Memory B cell (primary cell): ENCODE measurements at regions not wholly inside any gene's neighbourhood (a gene's known extent, or its start where the extent isn't known, plus 50 kb on each side); places are given as distances from the start of the nearest gene placed in this dataset.

Experiments used
- ATAC-seq: fragments of 150-1000 bp; cut with Tn5 transposase; 2 replicates; pipeline ENCODE4 v1.10.0; 2021; ENCODE audit warnings: low read depth, mild to moderate bottlenecking, moderate library complexity
- DNase-seq, 2 donors: peaks; one replicate each; pipeline ENCODE4 v3.0.0; 2022; ENCODE audit warnings: low spot score in 2 of 2
- H3K27ac Mint-ChIP-seq: one replicate; pipeline ENCODE4 v1.8.0; 2022; ENCODE audit warnings: mild to moderate bottlenecking, moderate library complexity, mixed read lengths
- H3K27me3 Mint-ChIP-seq: one replicate; pipeline ENCODE4 v1.8.0; 2022; ENCODE audit warnings: mixed read lengths
- H3K36me3 Mint-ChIP-seq: one replicate; pipeline ENCODE4 v1.8.0; 2022; ENCODE audit warnings: mild to moderate bottlenecking, mixed read lengths
- H3K4me1 Mint-ChIP-seq: one replicate; pipeline ENCODE4 v1.8.0; 2022; ENCODE audit warnings: mixed read lengths
- H3K4me3 Mint-ChIP-seq: one replicate; pipeline ENCODE4 v1.8.0; 2022; ENCODE audit warnings: mild to moderate bottlenecking, moderate library complexity, mixed read lengths
- H3K9me3 Mint-ChIP-seq: one replicate; pipeline ENCODE4 v1.8.0; 2022; ENCODE audit warnings: mixed read lengths

DNA sequence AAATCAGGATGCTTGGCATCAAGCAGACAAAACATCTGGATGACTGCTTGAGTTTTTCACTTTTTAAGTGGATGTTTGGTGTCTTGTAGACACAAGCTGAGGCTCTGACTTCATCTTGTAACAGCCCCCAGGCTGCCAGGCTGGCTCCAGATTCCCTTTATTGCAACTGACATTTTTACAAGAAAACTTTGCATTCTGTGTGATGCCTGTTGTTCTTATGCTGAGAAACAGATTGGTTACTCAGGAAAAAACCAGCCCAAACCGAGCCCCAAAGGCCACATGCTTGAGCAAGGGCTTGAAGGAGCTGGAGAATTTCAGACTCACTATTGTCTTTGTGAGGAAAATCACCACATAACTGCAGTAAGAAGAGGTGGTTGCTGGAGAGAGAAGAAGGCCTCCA, 98.4 kb upstream of the PREP start:
- ATAC-seq (no peak), DNase-seq (no peak)
- Mint-ChIP-seq H3K4me3 (no peak overlapping the region), H3K4me1 (no peaks in the 10 kb centered on the region), H3K36me3 (no peaks in the 10 kb centered on the region), H3K27ac (no peak overlapping the region), H3K27me3 (no peaks in the 10 kb centered on the region), H3K9me3 (no peaks in the 10 kb centered on the region)

GRCh38 chr6:105500693-105501092, 97.8 kb upstream of the PREP start:
- ATAC-seq (no peak), DNase-seq (no peak)
- Mint-ChIP-seq H3K27me3 (no peaks in the 10 kb centered on the region), H3K4me1 (no peaks in the 10 kb centered on the region), H3K27ac (no peak overlapping the region), H3K9me3 (no peaks in the 10 kb centered on the region), H3K36me3 (no peaks in the 10 kb centered on the region), H3K4me3 (no peak overlapping the region)

DNA sequence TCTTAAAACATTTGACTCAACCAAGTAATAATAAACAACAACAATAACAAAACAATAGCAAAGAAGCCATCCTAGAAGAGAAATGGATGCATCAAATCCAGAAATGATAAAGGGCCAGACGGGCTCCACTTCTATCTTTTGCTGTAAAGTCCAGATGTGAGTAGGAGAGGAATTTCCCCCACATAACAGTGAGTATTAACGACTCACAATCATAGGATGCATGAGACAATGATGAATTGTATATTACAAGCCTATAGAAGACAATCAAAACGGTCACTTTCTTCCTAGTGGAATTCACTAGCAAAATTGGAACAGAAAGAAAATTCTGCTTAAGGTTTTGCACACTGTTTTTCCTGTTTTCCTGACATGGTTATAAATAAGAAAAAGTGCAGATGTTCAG, 97.0 kb upstream of the PREP start:
- DNase-seq (no peak), ATAC-seq (no peak)
- H3K27ac Mint-ChIP-seq, result no peak overlapping the region
- no peaks in the 10 kb centered on the region for H3K9me3 Mint-ChIP-seq
- no peaks in the 10 kb centered on the region for H3K4me1 Mint-ChIP-seq
- H3K27me3 Mint-ChIP-seq, result no peaks in the 10 kb centered on the region
- no peaks in the 10 kb centered on the region for H3K36me3 Mint-ChIP-seq
- H3K4me3 Mint-ChIP-seq, result no peak overlapping the region

DNA sequence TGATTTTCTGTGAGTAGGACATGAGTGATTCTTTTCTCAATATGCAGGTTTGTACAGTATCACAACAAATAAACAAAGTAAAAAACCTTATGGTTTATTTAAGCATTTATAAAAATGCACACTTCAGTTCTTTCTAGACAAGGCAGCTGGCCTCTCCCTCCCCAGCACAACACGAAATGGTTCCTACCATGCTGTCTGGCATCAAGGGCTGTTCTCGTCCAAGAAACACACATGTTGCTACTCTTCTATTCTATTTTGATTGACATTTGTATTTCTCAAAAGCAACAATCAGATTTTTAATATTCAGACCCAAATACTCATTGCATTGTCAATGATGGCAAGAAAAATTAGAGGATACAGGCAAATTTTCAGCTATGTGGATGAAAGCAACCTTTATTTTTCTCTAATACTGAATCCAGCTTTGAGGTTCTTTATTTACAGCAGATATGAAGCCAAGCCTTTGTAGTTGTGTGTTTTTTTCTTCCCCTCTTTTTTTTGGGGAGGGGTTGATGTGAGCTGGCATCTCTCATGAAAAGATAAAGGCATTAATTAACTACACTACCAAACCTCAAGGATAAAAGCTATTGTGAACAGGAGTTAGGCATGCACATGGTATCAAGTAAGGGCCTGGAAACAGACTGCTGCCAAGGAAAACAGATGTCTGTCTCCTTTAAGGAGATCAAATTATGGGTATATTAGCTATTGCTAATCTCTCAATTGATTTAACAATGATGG, 96.4 kb upstream of the PREP start:
- no peak for DNase-seq
- no peak overlapping the region for H3K4me3 Mint-ChIP-seq
- H3K27ac Mint-ChIP-seq, result no peak overlapping the region
- no peaks in the 10 kb centered on the region for H3K4me1 Mint-ChIP-seq
- H3K36me3 Mint-ChIP-seq, result no peaks in the 10 kb centered on the region
- no peaks in the 10 kb centered on the region for H3K9me3 Mint-ChIP-seq
- H3K27me3 Mint-ChIP-seq, result no peaks in the 10 kb centered on the region
- ATAC-seq, result no peak

DNA sequence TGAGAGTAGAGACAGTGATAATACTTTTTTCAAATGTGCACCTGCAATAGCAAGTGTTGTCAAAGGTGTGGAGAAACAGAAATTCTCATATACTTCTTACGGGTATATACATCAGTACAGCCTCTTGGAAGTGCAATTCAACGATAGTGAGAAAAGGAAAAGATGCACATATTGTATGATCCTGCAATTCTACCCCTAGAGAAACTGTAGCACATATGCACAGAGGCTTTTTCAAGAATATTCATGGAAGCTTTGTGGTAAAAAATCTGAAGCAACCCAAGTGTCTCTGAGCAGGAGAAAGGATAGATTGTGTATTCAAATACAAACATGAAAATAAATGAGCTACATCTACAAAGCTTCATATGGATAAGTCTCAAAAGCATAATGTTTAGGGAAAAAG, 94.7 kb upstream of the PREP start:
- H3K27me3 Mint-ChIP-seq, result no peaks in the 10 kb centered on the region
- no peaks in the 10 kb centered on the region for H3K36me3 Mint-ChIP-seq
- no peaks in the 10 kb centered on the region for H3K4me1 Mint-ChIP-seq
- no peak overlapping the region for H3K27ac Mint-ChIP-seq
- no peak overlapping the region for H3K4me3 Mint-ChIP-seq
- no peaks in the 10 kb centered on the region for H3K9me3 Mint-ChIP-seq
- ATAC-seq (no peak), DNase-seq (no peak)

- no peaks in the 10 kb centered on the region for H3K27me3 Mint-ChIP-seq
- no peak for ATAC-seq
- no peaks in the 10 kb centered on the region for H3K9me3 Mint-ChIP-seq
- H3K36me3 Mint-ChIP-seq, result no peaks in the 10 kb centered on the region
- no peak overlapping the region for H3K27ac Mint-ChIP-seq
- DNase-seq, result no peak
- H3K4me1 Mint-ChIP-seq, result no peaks in the 10 kb centered on the region
- H3K4me3 Mint-ChIP-seq, result no peak overlapping the region
These were observed 92.6 kb upstream of the PREP start for GRCh38 chr6:105495515-105495914.

- Mint-ChIP-seq H3K36me3 (no peaks in the 10 kb centered on the region), H3K9me3 (no peaks in the 10 kb centered on the region), H3K27ac (no peak overlapping the region), H3K4me3 (no peak overlapping the region), H3K4me1 (no peaks in the 10 kb centered on the region), H3K27me3 (no peaks in the 10 kb centered on the region)
- no peak for DNase-seq
- no peak for ATAC-seq
These were observed 91.8 kb upstream of the PREP start for GRCh38 chr6:105494688-105495087.

- no peaks in the 10 kb centered on the region for H3K4me1 Mint-ChIP-seq
- ATAC-seq, result no peak
- H3K27ac Mint-ChIP-seq, result no peak overlapping the region
- no peak overlapping the region for H3K4me3 Mint-ChIP-seq
- DNase-seq, result no peak
- H3K27me3 Mint-ChIP-seq, result no peaks in the 10 kb centered on the region
- H3K9me3 Mint-ChIP-seq, result no peaks in the 10 kb centered on the region
- H3K36me3 Mint-ChIP-seq, result no peaks in the 10 kb centered on the region
These were observed 90.9 kb upstream of the PREP start for GRCh38 chr6:105493736-105494135.

GRCh38 chr6:105492706-105493673, 90.1 kb upstream of the PREP start:
- H3K4me1 Mint-ChIP-seq, result no peaks in the 10 kb centered on the region
- H3K27ac Mint-ChIP-seq, result no peak overlapping the region
- no peaks in the 10 kb centered on the region for H3K27me3 Mint-ChIP-seq
- ATAC-seq (no peak), DNase-seq (no peak)
- no peaks in the 10 kb centered on the region for H3K9me3 Mint-ChIP-seq
- H3K36me3 Mint-ChIP-seq, result no peaks in the 10 kb centered on the region
- no peak overlapping the region for H3K4me3 Mint-ChIP-seq

- no peak overlapping the region for H3K4me3 Mint-ChIP-seq
- no peaks in the 10 kb centered on the region for H3K36me3 Mint-ChIP-seq
- peaks cover 10% of the 10 kb centered on the region for H3K4me1 Mint-ChIP-seq
- DNase-seq, result no peak
- no peak for ATAC-seq
- peaks cover 3% of the 10 kb centered on the region for H3K27me3 Mint-ChIP-seq
- no peaks in the 10 kb centered on the region for H3K9me3 Mint-ChIP-seq
- H3K27ac Mint-ChIP-seq, result no peak overlapping the region
These were observed 86.3 kb upstream of the PREP start for GRCh38 chr6:105489216-105489530.

DNA sequence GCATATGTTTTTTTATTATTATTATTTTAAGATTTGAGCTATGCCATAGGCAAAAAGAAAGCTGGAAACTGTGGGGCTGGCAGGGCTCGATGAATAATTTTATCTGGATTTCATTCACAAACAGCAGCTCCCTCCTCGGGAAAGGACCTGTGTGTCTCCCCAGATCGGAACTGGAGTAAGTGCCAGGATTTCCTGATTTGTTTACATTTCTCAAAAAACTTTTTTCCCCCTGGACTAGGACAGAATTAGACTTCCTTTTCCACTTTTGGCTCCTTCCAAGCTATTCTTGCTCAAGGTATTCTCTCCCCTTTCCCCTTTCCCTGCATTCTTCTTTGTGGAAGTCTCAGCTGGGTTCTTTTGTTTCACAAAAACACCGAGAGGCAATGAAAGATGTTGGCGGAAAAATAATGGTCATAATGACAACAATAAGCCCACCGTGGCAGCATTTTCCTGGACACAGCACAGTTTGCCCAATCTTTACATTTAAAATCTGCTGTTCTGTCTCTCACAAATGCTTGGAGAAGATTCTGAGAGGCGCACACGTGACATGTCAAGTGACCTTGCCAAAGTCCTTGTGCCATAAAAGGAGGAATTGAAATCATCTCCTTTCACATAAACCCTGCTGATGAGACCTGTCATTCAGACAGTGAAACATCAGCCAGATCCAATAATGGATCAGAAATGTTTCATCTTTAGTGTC, 85.8 kb upstream of the PREP start:
- no peak for ATAC-seq
- H3K36me3 Mint-ChIP-seq, result no peaks in the 10 kb centered on the region
- H3K4me3 Mint-ChIP-seq, result no peak overlapping the region
- H3K4me1 Mint-ChIP-seq, result peaks cover 10% of the 10 kb centered on the region
- no peaks in the 10 kb centered on the region for H3K9me3 Mint-ChIP-seq
- H3K27ac Mint-ChIP-seq, result no peak overlapping the region
- DNase-seq, result no peak
- H3K27me3 Mint-ChIP-seq, result peaks cover 3% of the 10 kb centered on the region

- Mint-ChIP-seq H3K27ac (no peak overlapping the region), H3K9me3 (no peaks in the 10 kb centered on the region), H3K4me1 (peaks cover 10% of the 10 kb centered on the region), H3K27me3 (peaks cover 3% of the 10 kb centered on the region), H3K36me3 (no peaks in the 10 kb centered on the region), H3K4me3 (no peak overlapping the region)
- DNase-seq, result no peak
- no peak for ATAC-seq
These were observed 84.3 kb upstream of the PREP start for GRCh38 chr6:105487040-105487790.

GRCh38 chr6:105485456-105485855, 82.6 kb upstream of the PREP start:
- DNase-seq (no peak), ATAC-seq (no peak)
- Mint-ChIP-seq H3K4me1 (peaks cover 10% of the 10 kb centered on the region), H3K27me3 (peaks cover 4% of the 10 kb centered on the region), H3K4me3 (no peak overlapping the region), H3K27ac (no peak overlapping the region), H3K36me3 (no peaks in the 10 kb centered on the region), H3K9me3 (no peaks in the 10 kb centered on the region)
